Thymus (tissue), 11 donors: ENCODE measurements at regions not wholly inside any gene's neighbourhood (a gene's known extent, or its start where the extent isn't known, plus 50 kb on each side); places are given as distances from the start of the nearest gene placed in this dataset.

Experiments
- DNase-seq, 9 donors: peaks; one replicate each; pipeline ENCODE4 v3.0.0-alpha.2; 2013; ENCODE audit warnings: low spot score in 9 of 9, low read depth in 6 of 9, missing footprints in 1 of 9
- H3K27ac ChIP-seq, 2 donors: one replicate each; pipeline ENCODE4 v1.5.1; 2013; ENCODE audit warnings: control low read depth in 1 of 2, low read depth in 1 of 2, low read length in 1 of 2, mild to moderate bottlenecking in 1 of 2, moderate library complexity in 1 of 2
- H3K27me3 ChIP-seq, 2 donors: one replicate each; pipeline ENCODE4 v1.5.1; 2013; ENCODE audit warnings: low read length in 1 of 2; ENCODE audit not compliant: control insufficient read depth in 2 of 2, insufficient read depth in 1 of 2
- H3K36me3 ChIP-seq, 2 donors: one replicate each; pipeline ENCODE4 v1.5.1; 2013; ENCODE audit warnings: low read length in 1 of 2, mild to moderate bottlenecking in 1 of 2, moderate library complexity in 1 of 2; ENCODE audit not compliant: control insufficient read depth in 2 of 2, insufficient read depth in 2 of 2
- H3K4me1 ChIP-seq, 2 donors: one replicate each; pipeline ENCODE4 v1.5.1; 2013; ENCODE audit warnings: low read length in 2 of 2; ENCODE audit not compliant: control insufficient read depth in 2 of 2, insufficient read depth in 2 of 2
- H3K4me3 ChIP-seq, 2 donors: one replicate each; pipeline ENCODE4 v1.5.1; 2013; ENCODE audit warnings: low read length in 2 of 2, control low read depth in 1 of 2, mild to moderate bottlenecking in 1 of 2
- H3K9me3 ChIP-seq, 2 donors: one replicate each; pipeline ENCODE4 v1.5.1; 2013; ENCODE audit warnings: low read length in 1 of 2, mild to moderate bottlenecking in 1 of 2; ENCODE audit not compliant: control insufficient read depth in 2 of 2, insufficient read depth in 1 of 2
- WGBS: extraction: QIAGEN DNeasy Blood & Tissue Kit; methylation state at CpG from one replicate; pipeline ENCODE4 v1.1.7; 2013; 5-methylcytosine and 5-hydroxymethylcytosine counted together
- donor health status: healthy.

GRCh38 chr19:31553112-31553845 is 204.0 kb upstream of the TSHZ3 start:
- no peak overlapping the region for H3K27ac ChIP-seq
- no peaks in the 10 kb centered on the region for H3K36me3 ChIP-seq
- no peaks in the 10 kb centered on the region for H3K4me1 ChIP-seq
- H3K27me3 ChIP-seq = no peaks in the 10 kb centered on the region
- no peak overlapping the region for H3K4me3 ChIP-seq
- DNase-seq = no peak
- WGBS = 88% methylated on average over 9 of the region's 9 CpGs
- no peaks in the 10 kb centered on the region for H3K9me3 ChIP-seq

DNA sequence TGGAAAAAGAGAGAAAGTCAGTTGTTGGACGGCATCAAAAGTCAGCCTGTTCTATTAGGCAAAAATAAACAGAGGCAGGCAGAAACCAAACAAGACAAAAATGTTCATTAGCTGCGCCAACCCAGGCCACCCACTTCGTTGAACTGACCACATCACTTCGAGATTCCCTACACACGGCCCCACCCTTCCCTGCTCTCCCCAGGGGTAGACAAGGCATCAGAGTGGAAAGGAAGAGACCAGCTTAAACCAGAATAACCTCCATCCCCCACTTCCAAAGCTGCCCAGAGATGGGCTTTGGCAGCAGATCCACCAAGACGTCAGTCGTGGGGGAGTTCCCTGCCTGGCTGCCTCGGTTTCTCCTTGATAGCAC is 204.6 kb upstream of the TSHZ3 start:
- no peak for DNase-seq
- H3K4me1 ChIP-seq = no peaks in the 10 kb centered on the region
- no peaks in the 10 kb centered on the region for H3K9me3 ChIP-seq
- no peak overlapping the region for H3K27ac ChIP-seq
- no peaks in the 10 kb centered on the region for H3K36me3 ChIP-seq
- no peaks in the 10 kb centered on the region for H3K27me3 ChIP-seq
- WGBS = 91% methylated on average over 8 of the region's 8 CpGs
- H3K4me3 ChIP-seq = no peak overlapping the region

- Histone ChIP-seq H3K27ac (no peak overlapping the region), H3K27me3 (no peaks in the 10 kb centered on the region), H3K9me3 (no peaks in the 10 kb centered on the region), H3K4me3 (no peak overlapping the region), H3K4me1 (no peaks in the 10 kb centered on the region), H3K36me3 (no peaks in the 10 kb centered on the region)
- no peak for DNase-seq
- WGBS = 92% methylated on average over 9 of the region's 9 CpGs
These were observed 205.1 kb upstream of the TSHZ3 start for GRCh38 chr19:31554360-31554759.

GRCh38 chr19:31555634-31556215 is 206.5 kb upstream of the TSHZ3 start:
- Histone ChIP-seq H3K27me3 (no peaks in the 10 kb centered on the region), H3K27ac (no peak overlapping the region), H3K4me3 (no peak overlapping the region), H3K4me1 (no peaks in the 10 kb centered on the region), H3K9me3 (no peaks in the 10 kb centered on the region), H3K36me3 (no peaks in the 10 kb centered on the region)
- no peak for DNase-seq
- WGBS = 84% methylated on average over 8 of the region's 8 CpGs

GRCh38 chr19:31559494-31559893 is 210.3 kb upstream of the TSHZ3 start:
- H3K36me3 ChIP-seq = no peaks in the 10 kb centered on the region
- DNase-seq = no peak
- WGBS = 95% methylated on average over 3 of the region's 3 CpGs

DNA sequence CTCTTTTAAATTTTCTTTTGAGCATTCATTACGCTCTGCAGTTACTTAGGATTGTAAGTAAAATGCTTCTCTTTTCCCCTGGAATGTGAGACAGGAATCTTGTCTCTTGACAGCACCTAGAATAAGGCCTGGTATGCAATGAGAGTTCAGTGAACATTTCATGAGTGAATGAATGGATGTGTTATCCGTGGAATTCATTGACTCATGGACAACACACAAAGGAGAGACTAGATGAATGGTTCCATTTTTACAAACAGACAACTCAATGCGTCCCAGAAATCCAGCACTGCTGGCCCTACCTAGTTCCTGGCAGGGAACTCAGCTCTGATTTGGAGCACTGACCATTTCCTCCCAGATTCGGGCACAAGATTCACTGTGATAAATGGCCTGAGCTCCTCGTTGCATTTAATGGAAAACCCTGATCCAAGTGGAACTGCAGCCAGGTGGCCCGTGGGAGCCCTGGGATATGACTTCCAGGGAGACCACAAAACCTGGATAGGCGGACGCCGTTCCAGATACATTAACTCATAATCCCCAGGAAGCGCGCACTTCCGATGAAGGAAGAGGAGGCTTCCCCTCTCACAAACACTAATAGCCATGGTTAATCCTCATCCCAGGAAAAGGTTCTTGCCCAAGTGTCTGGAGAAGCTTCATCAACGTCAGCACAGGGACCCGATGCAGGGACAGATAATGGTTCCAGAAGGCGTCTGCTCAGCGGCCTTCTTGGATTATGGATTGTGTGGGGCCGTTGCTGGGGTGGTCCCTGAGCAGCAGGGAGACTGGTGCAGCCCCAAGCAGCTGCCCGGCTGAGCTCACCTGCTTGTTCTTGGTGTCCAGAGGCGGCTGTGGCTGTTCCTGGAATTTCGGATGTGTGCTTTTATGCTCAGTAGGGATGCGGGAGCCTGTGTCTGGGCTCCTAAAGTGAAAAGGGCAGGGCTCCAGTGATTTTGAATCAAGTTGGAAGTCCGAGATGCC is 211.1 kb upstream of the TSHZ3 start:
- Histone ChIP-seq H3K27ac (no peak overlapping the region), H3K4me1 (no peaks in the 10 kb centered on the region), H3K27me3 (no peaks in the 10 kb centered on the region), H3K36me3 (no peaks in the 10 kb centered on the region), H3K4me3 (no peak overlapping the region), H3K9me3 (no peaks in the 10 kb centered on the region)
- DNase-seq = no peak
- 86% methylated on average over 22 of the region's 22 CpGs for WGBS

More at GRCh38 chr19:31559494-31559893, 210.3 kb upstream of the TSHZ3 start:
- Histone ChIP-seq H3K4me1 (no peaks in the 10 kb centered on the region), H3K27ac (no peak overlapping the region), H3K4me3 (no peak overlapping the region), H3K27me3 (no peaks in the 10 kb centered on the region), H3K9me3 (no peaks in the 10 kb centered on the region)

- Histone ChIP-seq H3K27ac (no peak overlapping the region), H3K9me3 (no peaks in the 10 kb centered on the region), H3K4me3 (no peak overlapping the region), H3K36me3 (no peaks in the 10 kb centered on the region), H3K27me3 (no peaks in the 10 kb centered on the region), H3K4me1 (no peaks in the 10 kb centered on the region)
- 96% methylated on average over 25 of the region's 25 CpGs for WGBS
- no peak for DNase-seq
These were observed 213.9 kb upstream of the TSHZ3 start for GRCh38 chr19:31562966-31563612.

- DNase-seq = no peak
- Histone ChIP-seq H3K9me3 (no peaks in the 10 kb centered on the region), H3K27ac (no peak overlapping the region), H3K4me3 (no peak overlapping the region), H3K27me3 (no peaks in the 10 kb centered on the region), H3K4me1 (no peaks in the 10 kb centered on the region), H3K36me3 (no peaks in the 10 kb centered on the region)
- WGBS = 92% methylated on average over 11 of the region's 11 CpGs
These were observed 218.5 kb upstream of the TSHZ3 start for GRCh38 chr19:31567776-31568175.
